Esophagus squamous epithelium (tissue), 4 donors: ENCODE measurements at regions not wholly inside any gene's neighbourhood (a gene's known extent, or its start where the extent isn't known, plus 50 kb on each side); places are given as distances from the start of the nearest gene placed in this dataset.

Source experiments
- CTCF ChIP-seq, 6 experiments: fragments of 450-650 bp in 4 of 6; fragments of 200-600 bp in 2 of 6; sonication (generic) in 2 of 6; IDR thresholded peaks; one replicate each; pipeline ENCODE4 v1.5.1; 2016 to 2019; ENCODE audit warnings: antibody characterized with exemption in 6 of 6, mild to moderate bottlenecking in 4 of 6, moderate library complexity in 4 of 6
- POLR2A ChIP-seq, 4 donors: fragments of 450-650 bp; IDR thresholded peaks; one replicate each; pipeline ENCODE4 v1.6.1; 2017; ENCODE audit warnings: antibody characterized with exemption in 4 of 4, mild to moderate bottlenecking in 4 of 4, moderate library complexity in 3 of 4

- TF ChIP-seq CTCF (IDR thresholded peaks at IDR 0.05) (no peak), POLR2A (IDR thresholded peaks at IDR 0.05) (no peak)
Observed at GRCh38 chr11:90874986-90875385, 652.1 kb upstream of the CHORDC1 start.
